K562 (cell line): ENCODE measurements at regions not wholly inside any gene's neighbourhood (a gene's known extent, or its start where the extent isn't known, plus 50 kb on each side); places are given as distances from the start of the nearest gene placed in this dataset.

Experiments
- ATAC-seq: fragments of 200-7000 bp; cut with Tn5 transposase; 3 replicates; pipeline ENCODE4 v1.9.1; 2020; ENCODE audit warnings: moderate library complexity
- BruUV-seq: library from RNA; stranded (reverse); fragments of 400-500 nt; replicated peaks from 2 replicates; lab custom pipeline; 2021; lab: Mats Ljungman, UMichigan
- CTCF ChIA-PET: fragments of 300-600 bp; formaldehyde crosslinking; extraction: SDS; loops from one replicate; lab custom pipeline; 2021; ENCODE audit warnings: low intra/inter-chr PET ratio; lab: Yijun Ruan, JAX
- POLR2A ChIA-PET: fragments of 300-600, 350-650 bp; sonication (Branson Sonifier 250); formaldehyde crosslinking; extraction: SDS; loops from one replicate; lab custom pipeline; 2021; ENCODE audit warnings: antibody characterized with exemption, inconsistent platforms; lab: Yijun Ruan, JAX
- DNase-seq, 4 experiments: peaks; one replicate each; pipeline versions ENCODE4 v3.0.0 to v3.0.0-alpha.2; 2011 to 2018; ENCODE audit warnings: low spot score in 3 of 4, mixed read lengths in 3 of 4; ENCODE audit errors: extremely low read depth in 1 of 4
- FAIRE-seq: peaks from 2 replicates; lab custom pipeline; 2011; peaks lifted over from hg19 to GRCh38; lab: Jason Lieb, UNC
- H2AFZ ChIP-seq: 2 replicates; pipeline ENCODE4 v1.6.0; 2011; ENCODE audit warnings: low read depth, low read length, control low read depth, inconsistent platforms
- H3K27ac ChIP-seq: fragments of 200-600 bp; 3 replicates; pipeline ENCODE4 v1.8.0; 2011; ENCODE audit warnings: low read depth, mild to moderate bottlenecking, control low read depth, inconsistent platforms, low read length, moderate library complexity, mixed read lengths; ENCODE audit errors: extremely low read depth
- H3K27me3 ChIP-seq, 2 experiments: fragments of 300-600 bp in 1 of 2; 2 replicates in 1 of 2; 3 replicates in 1 of 2; pipeline versions ENCODE4 v1.6.0 to v1.8.0; 2011; ENCODE audit warnings: inconsistent platforms in 2 of 2, low read length in 2 of 2, mild to moderate bottlenecking in 1 of 2, mixed read lengths in 1 of 2, moderate library complexity in 1 of 2; ENCODE audit not compliant: control insufficient read depth in 2 of 2, insufficient read depth in 2 of 2
- H3K36me3 ChIP-seq: fragments of 300-600 bp; 3 replicates; pipeline ENCODE4 v1.8.0; 2011; ENCODE audit warnings: mild to moderate bottlenecking, low read length, inconsistent platforms; ENCODE audit not compliant: control insufficient read depth, insufficient read depth
- H3K4me1 ChIP-seq, 2 experiments: fragments of 200-600 bp in 1 of 2; replicated peaks in 1 of 2; 2 replicates in 1 of 2; 3 replicates in 1 of 2; pipeline versions ENCODE4 v1.5.1 to v1.8.0; 2011; ENCODE audit warnings: inconsistent platforms in 2 of 2, low read length in 2 of 2, mild to moderate bottlenecking in 1 of 2, mixed read lengths in 1 of 2, moderate library complexity in 1 of 2; ENCODE audit not compliant: control insufficient read depth in 2 of 2, insufficient read depth in 2 of 2
- H3K4me2 ChIP-seq: 2 replicates; pipeline ENCODE4 v1.6.1; 2011; ENCODE audit warnings: low read length, control low read depth, inconsistent platforms, mixed read lengths; ENCODE audit not compliant: insufficient read depth
- H3K4me3 ChIP-seq: fragments of 200-600 bp; sonication (generic), shearing (Covaris generic); 2 replicates; pipeline ENCODE4 v1.5.1; 2016; ENCODE audit warnings: control low read depth, inconsistent platforms
- H3K79me2 ChIP-seq: fragments of 200-600 bp; 3 replicates; pipeline ENCODE4 v1.8.0; 2011; ENCODE audit warnings: low read length, inconsistent platforms; ENCODE audit not compliant: control insufficient read depth, insufficient read depth
- H3K9ac ChIP-seq, 2 experiments: 2 replicates each; pipeline versions ENCODE4 v1.6.0 to v1.6.1; 2011; ENCODE audit warnings: low read depth in 2 of 2, low read length in 2 of 2, control low read depth in 1 of 2, inconsistent platforms in 1 of 2, mild to moderate bottlenecking in 1 of 2, mixed read lengths in 1 of 2; ENCODE audit not compliant: insufficient read depth in 1 of 2
- H3K9me1 ChIP-seq: one replicate; pipeline ENCODE4 v1.6.0; 2011; ENCODE audit warnings: inconsistent platforms, mild to moderate bottlenecking, low read length, moderate library complexity; ENCODE audit not compliant: control insufficient read depth, insufficient read depth
- H3K9me3 ChIP-seq: replicated peaks from 2 replicates; pipeline ENCODE4 v1.5.1; 2011; ENCODE audit warnings: low read depth, low read length, inconsistent platforms; ENCODE audit not compliant: control insufficient read depth, insufficient read depth
- H4K20me1 ChIP-seq: replicated peaks from 2 replicates; pipeline ENCODE4 v1.6.1; 2011; ENCODE audit warnings: low read length, inconsistent platforms, mixed read lengths; ENCODE audit not compliant: control insufficient read depth, insufficient read depth
- BRD9 ChIP-seq: fragments of 450-650 bp; IDR thresholded peaks from 2 replicates; pipeline ENCODE4 v1.6.1; 2018; ENCODE audit warnings: low read depth; ENCODE audit not compliant: partially characterized antibody
- CBFB ChIP-seq: sonication (generic); formaldehyde crosslinking; IDR thresholded peaks from 2 replicates; pipeline ENCODE4 v1.4.0; 2020; ENCODE audit warnings: mild to moderate bottlenecking, missing genetic modification reagents
- CSDE1 ChIP-seq, 2 experiments: fragments of 450-650 bp; IDR thresholded peaks; 2 replicates each; pipeline ENCODE4 v1.6.1; 2016; ENCODE audit warnings: mild to moderate bottlenecking in 1 of 2
- ETV6 ChIP-seq, 3 experiments: fragments of 150-350 bp in 1 of 3; sonication (generic) in 1 of 3; formaldehyde crosslinking in 1 of 3; IDR thresholded peaks; 2 replicates each; pipeline versions ENCODE4 v1.6.1 to v1.8.0; 2014 to 2022; ENCODE audit warnings: borderline replicate concordance in 2 of 3, low read depth in 2 of 3, antibody characterized with exemption in 1 of 3, low read length in 1 of 3, mild to moderate bottlenecking in 1 of 3, missing genetic modification reagents in 1 of 3
- MCM5 ChIP-seq: fragments of 450-650 bp; IDR thresholded peaks from 2 replicates; pipeline ENCODE4 v1.6.1; 2016; ENCODE audit warnings: low read depth
- MEF2D ChIP-seq: conservative IDR thresholded peaks from 2 replicates; pipeline ENCODE4 v1.6.1; 2016; ENCODE audit warnings: low read depth, missing genetic modification characterization, missing compliant biosample characterization
- ZC3H8 ChIP-seq: fragments of 450-650 bp; IDR thresholded peaks from 2 replicates; pipeline ENCODE4 v1.6.1; 2017
- ZFX ChIP-seq: sonication (generic); formaldehyde crosslinking; IDR thresholded peaks from 2 replicates; pipeline ENCODE4 v1.8.0; 2022; ENCODE audit warnings: mild to moderate bottlenecking, missing genetic modification reagents, moderate library complexity
- ZNF384 ChIP-seq: IDR thresholded peaks from 2 replicates; pipeline ENCODE4 v1.6.1; 2012; ENCODE audit warnings: low read depth, low read length, improper control_type of control experiment
- ZNF785 ChIP-seq: fragments of 250-450 bp; sonication (Bioruptor Pico); IDR thresholded peaks from 2 replicates; pipeline ENCODE4 v1.4.0; 2020; ENCODE audit warnings: mild to moderate bottlenecking
- WGBS: fragments of 100-300 bp; shearing (Covaris generic); methylation state at CpG from one replicate; pipeline ENCODE4 v1.1.6; 2016; ENCODE audit warnings: low coverage, mixed read lengths; ENCODE audit not compliant: insufficient coverage; ENCODE audit errors: missing lambda C conversion rate; 5-methylcytosine and 5-hydroxymethylcytosine counted together
- in situ Hi-C: fragments of 300-500 bp; cut with MboI; formaldehyde crosslinking; loops from 4 replicates; pipeline ENCODE4 v1.15.0; 2018; ENCODE audit warnings: inconsistent platforms, mixed read lengths
- intact Hi-C: fragments of 100-400 bp; cut with micrococcal nuclease; formaldehyde crosslinking; loops from 2 replicates; pipeline ENCODE4 v1.14.2; 2022
- TF ChIP-seq, protein P1 (sequence below): fragments of 200-800 bp; sonication (Bioruptor generic); IDR thresholded peaks from 2 replicates; pipeline ENCODE4 v1.6.1; 2016; ENCODE audit warnings: missing genetic modification characterization, missing compliant biosample characterization
- TF ChIP-seq, protein P2 (sequence below): fragments of 450-650 bp; conservative IDR thresholded peaks from 2 replicates; pipeline ENCODE4 v1.6.1; 2016; ENCODE audit warnings: missing genetic modification characterization, low read depth, mild to moderate bottlenecking, control low read depth, missing compliant biosample characterization
- TF ChIP-seq, protein P3 (sequence below): sonication (generic); formaldehyde crosslinking; IDR thresholded peaks from 2 replicates; pipeline ENCODE4 v1.8.0; 2022; ENCODE audit warnings: missing genetic modification reagents, mild to moderate bottlenecking, borderline replicate concordance
- TF ChIP-seq, protein P4 (sequence below): fragments of 450-650 bp; IDR thresholded peaks from 2 replicates; pipeline ENCODE4 v1.6.1; 2016; ENCODE audit warnings: low read depth, mild to moderate bottlenecking, moderate library complexity

DNA sequence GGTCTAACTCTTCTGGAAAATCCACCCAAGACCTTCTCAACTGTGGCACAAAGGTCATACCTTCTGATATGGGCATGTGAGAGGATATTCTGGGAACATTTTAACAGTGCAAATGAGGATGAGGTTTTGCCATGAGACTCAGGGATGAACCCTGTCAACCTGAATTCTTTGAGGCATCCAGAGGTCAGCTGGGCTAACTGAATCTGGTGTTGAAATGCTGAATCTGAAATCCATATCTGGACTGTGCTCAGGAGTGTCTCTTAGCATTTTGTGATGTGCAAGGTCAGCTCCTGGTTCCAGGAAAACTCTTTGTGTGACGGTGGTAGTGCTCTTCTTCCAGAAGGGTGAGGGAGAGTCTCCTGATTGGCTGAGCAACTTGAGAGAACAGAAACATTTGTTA lies 276.0 kb upstream of the SALL1 start:
- H3K9me3 ChIP-seq = no peaks in the 10 kb centered on the region
- no peaks in the 10 kb centered on the region for H3K27me3 ChIP-seq
- H3K9ac ChIP-seq = no peak overlapping the region
- DNase-seq (no peak), FAIRE-seq (no peak), ATAC-seq (no peak)
- POLR2A ChIA-PET = interaction anchor here (0.6 kb wide), 1 partner anchor 21 kb away, joined by 3 read pairs; no protein-coding TSS in a partner anchor
- no peak overlapping the region for H2AFZ ChIP-seq
- in situ Hi-C loops = no loop called here
- H3K9me1 ChIP-seq = no peaks in the 10 kb centered on the region
- H3K4me1 ChIP-seq = no peaks in the 10 kb centered on the region
- intact Hi-C loops = no loop called here
- no TSS peak for BruUV-seq
- no peak overlapping the region for H3K4me2 ChIP-seq
- H3K36me3 ChIP-seq = no peaks in the 10 kb centered on the region
- CTCF ChIA-PET = no interaction called here
- no peaks in the 10 kb centered on the region for H3K79me2 ChIP-seq
- 0% methylated on average over 1 of the region's 1 CpG for WGBS
- no peaks in the 10 kb centered on the region for H4K20me1 ChIP-seq
- H3K4me3 ChIP-seq = no peak overlapping the region
- H3K27ac ChIP-seq = no peak overlapping the region
- TF ChIP-seq ZNF384 = no peak
- TF ChIP-seq, protein P1, sequence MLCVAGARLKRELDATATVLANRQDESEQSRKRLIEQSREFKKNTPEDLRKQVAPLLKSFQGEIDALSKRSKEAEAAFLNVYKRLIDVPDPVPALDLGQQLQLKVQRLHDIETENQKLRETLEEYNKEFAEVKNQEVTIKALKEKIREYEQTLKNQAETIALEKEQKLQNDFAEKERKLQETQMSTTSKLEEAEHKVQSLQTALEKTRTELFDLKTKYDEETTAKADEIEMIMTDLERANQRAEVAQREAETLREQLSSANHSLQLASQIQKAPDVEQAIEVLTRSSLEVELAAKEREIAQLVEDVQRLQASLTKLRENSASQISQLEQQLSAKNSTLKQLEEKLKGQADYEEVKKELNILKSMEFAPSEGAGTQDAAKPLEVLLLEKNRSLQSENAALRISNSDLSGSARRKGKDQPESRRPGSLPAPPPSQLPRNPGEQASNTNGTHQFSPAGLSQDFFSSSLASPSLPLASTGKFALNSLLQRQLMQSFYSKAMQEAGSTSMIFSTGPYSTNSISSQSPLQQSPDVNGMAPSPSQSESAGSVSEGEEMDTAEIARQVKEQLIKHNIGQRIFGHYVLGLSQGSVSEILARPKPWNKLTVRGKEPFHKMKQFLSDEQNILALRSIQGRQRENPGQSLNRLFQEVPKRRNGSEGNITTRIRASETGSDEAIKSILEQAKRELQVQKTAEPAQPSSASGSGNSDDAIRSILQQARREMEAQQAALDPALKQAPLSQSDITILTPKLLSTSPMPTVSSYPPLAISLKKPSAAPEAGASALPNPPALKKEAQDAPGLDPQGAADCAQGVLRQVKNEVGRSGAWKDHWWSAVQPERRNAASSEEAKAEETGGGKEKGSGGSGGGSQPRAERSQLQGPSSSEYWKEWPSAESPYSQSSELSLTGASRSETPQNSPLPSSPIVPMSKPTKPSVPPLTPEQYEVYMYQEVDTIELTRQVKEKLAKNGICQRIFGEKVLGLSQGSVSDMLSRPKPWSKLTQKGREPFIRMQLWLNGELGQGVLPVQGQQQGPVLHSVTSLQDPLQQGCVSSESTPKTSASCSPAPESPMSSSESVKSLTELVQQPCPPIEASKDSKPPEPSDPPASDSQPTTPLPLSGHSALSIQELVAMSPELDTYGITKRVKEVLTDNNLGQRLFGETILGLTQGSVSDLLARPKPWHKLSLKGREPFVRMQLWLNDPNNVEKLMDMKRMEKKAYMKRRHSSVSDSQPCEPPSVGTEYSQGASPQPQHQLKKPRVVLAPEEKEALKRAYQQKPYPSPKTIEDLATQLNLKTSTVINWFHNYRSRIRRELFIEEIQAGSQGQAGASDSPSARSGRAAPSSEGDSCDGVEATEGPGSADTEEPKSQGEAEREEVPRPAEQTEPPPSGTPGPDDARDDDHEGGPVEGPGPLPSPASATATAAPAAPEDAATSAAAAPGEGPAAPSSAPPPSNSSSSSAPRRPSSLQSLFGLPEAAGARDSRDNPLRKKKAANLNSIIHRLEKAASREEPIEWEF (CRISPR knock-in tag) = no peak
- TF ChIP-seq, protein P2, sequence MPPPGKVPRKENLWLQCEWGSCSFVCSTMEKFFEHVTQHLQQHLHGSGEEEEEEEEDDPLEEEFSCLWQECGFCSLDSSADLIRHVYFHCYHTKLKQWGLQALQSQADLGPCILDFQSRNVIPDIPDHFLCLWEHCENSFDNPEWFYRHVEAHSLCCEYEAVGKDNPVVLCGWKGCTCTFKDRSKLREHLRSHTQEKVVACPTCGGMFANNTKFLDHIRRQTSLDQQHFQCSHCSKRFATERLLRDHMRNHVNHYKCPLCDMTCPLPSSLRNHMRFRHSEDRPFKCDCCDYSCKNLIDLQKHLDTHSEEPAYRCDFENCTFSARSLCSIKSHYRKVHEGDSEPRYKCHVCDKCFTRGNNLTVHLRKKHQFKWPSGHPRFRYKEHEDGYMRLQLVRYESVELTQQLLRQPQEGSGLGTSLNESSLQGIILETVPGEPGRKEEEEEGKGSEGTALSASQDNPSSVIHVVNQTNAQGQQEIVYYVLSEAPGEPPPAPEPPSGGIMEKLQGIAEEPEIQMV (tag) = no peak
- TF ChIP-seq, protein P3, sequence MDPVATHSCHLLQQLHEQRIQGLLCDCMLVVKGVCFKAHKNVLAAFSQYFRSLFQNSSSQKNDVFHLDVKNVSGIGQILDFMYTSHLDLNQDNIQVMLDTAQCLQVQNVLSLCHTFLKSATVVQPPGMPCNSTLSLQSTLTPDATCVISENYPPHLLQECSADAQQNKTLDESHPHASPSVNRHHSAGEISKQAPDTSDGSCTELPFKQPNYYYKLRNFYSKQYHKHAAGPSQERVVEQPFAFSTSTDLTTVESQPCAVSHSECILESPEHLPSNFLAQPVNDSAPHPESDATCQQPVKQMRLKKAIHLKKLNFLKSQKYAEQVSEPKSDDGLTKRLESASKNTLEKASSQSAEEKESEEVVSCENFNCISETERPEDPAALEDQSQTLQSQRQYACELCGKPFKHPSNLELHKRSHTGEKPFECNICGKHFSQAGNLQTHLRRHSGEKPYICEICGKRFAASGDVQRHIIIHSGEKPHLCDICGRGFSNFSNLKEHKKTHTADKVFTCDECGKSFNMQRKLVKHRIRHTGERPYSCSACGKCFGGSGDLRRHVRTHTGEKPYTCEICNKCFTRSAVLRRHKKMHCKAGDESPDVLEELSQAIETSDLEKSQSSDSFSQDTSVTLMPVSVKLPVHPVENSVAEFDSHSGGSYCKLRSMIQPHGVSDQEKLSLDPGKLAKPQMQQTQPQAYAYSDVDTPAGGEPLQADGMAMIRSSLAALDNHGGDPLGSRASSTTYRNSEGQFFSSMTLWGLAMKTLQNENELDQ = no peak
- TF ChIP-seq, protein P4, sequence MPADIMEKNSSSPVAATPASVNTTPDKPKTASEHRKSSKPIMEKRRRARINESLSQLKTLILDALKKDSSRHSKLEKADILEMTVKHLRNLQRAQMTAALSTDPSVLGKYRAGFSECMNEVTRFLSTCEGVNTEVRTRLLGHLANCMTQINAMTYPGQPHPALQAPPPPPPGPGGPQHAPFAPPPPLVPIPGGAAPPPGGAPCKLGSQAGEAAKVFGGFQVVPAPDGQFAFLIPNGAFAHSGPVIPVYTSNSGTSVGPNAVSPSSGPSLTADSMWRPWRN = no peak
- TF ChIP-seq ETV6 (IDR thresholded peaks at IDR 0.05; ENCODE audit: borderline replicate concordance in 1 of 2, low read depth in 2 of 2, low read length in 1 of 2) = no peak
- TF ChIP-seq ETV6 (CRISPR knock-in tag; IDR thresholded peaks at IDR 0.05; ENCODE audit: borderline replicate concordance) = no peak
- TF ChIP-seq CBFB (CRISPR knock-in tag) = no peak
- no peak for TF ChIP-seq MEF2D (tag)
- no peak for TF ChIP-seq BRD9
- TF ChIP-seq MCM5 = no peak
- no peak for TF ChIP-seq ZFX
- no peak for TF ChIP-seq CSDE1 (IDR thresholded peaks at IDR 0.05)
- no peak for TF ChIP-seq ZNF785 (CRISPR knock-in tag)
- TF ChIP-seq ZC3H8 = no peak
